Tibial nerve (tissue), 4 donors: ENCODE measurements at regions not wholly inside any gene's neighbourhood (a gene's known extent, or its start where the extent isn't known, plus 50 kb on each side); places are given as distances from the start of the nearest gene placed in this dataset.
"Not testable (repeated sequence)": the region's sequence is repeated elsewhere in the genome, so short reads cannot be mapped to it uniquely, and the experiment has no call there.

Experiments
- EP300 ChIP-seq, 2 donors: sonication (generic); formaldehyde crosslinking; IDR thresholded peaks; one replicate each; pipeline ENCODE4 v1.6.1; 2017; ENCODE audit warnings: antibody characterized with exemption in 2 of 2, mild to moderate bottlenecking in 1 of 2
- POLR2A ChIP-seq, 2 donors: fragments of 450-650 bp; IDR thresholded peaks; one replicate each; pipeline ENCODE4 v1.6.1; 2017; ENCODE audit warnings: antibody characterized with exemption in 2 of 2, mild to moderate bottlenecking in 2 of 2, moderate library complexity in 2 of 2
- TF ChIP-seq, protein P1 (sequence below), 5 experiments: fragments of 200-600 bp in 3 of 5; fragments of 450-650 bp in 2 of 5; sonication (generic) in 3 of 5; IDR thresholded peaks; one replicate each; pipeline ENCODE4 v1.5.1; 2016 to 2019; ENCODE audit warnings: antibody characterized with exemption in 5 of 5, mild to moderate bottlenecking in 3 of 5, moderate library complexity in 2 of 5

DNA sequence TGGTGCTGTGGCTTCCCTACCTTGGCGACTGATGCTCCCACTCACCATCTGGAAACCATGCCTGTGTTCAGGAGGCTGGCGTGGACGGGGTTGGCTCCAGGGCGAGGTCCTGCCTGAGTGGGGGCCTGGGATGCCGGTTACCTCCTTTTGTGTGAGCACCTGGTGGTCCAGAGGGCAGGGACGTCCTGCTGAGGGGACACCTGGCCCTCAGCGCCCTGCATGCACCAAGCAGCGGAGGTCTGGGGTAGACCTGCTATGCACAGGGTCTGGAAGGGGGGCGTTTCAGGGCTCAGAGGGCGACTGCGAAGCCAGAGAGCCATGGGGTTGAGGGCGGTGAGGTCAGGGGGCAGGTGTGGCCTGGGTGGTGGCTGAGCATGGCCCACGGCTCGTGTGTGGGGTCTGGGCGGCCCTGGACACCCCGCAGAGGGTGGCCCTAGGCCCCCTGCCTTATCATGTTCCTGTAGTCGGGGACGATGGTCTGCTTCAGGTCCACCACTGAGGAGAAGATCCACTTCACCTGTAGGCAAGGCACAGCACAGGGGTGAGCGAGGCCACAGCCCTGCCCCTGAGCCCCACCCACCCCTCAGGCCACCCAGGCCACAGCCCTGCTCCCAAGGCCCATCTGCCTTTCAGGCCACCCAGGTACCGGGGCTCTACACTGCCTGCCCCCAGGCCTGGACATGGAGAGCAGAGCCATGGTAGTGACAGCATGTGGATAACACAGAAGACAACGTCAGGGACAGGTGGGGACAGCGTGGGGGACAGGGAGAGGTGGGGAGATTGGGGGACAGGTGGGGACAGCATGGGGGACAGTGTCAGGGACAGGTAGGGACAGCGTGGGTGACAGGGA is 95.3 kb downstream of the TMEM121 start:
- TF ChIP-seq, protein P1, sequence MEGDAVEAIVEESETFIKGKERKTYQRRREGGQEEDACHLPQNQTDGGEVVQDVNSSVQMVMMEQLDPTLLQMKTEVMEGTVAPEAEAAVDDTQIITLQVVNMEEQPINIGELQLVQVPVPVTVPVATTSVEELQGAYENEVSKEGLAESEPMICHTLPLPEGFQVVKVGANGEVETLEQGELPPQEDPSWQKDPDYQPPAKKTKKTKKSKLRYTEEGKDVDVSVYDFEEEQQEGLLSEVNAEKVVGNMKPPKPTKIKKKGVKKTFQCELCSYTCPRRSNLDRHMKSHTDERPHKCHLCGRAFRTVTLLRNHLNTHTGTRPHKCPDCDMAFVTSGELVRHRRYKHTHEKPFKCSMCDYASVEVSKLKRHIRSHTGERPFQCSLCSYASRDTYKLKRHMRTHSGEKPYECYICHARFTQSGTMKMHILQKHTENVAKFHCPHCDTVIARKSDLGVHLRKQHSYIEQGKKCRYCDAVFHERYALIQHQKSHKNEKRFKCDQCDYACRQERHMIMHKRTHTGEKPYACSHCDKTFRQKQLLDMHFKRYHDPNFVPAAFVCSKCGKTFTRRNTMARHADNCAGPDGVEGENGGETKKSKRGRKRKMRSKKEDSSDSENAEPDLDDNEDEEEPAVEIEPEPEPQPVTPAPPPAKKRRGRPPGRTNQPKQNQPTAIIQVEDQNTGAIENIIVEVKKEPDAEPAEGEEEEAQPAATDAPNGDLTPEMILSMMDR (IDR thresholded peaks at IDR 0.05): not testable (repeated sequence)
- not testable (repeated sequence) for TF ChIP-seq POLR2A, EP300 (IDR thresholded peaks at IDR 0.05)
